Tibial artery (tissue), 4 donors: ENCODE measurements at regions not wholly inside any gene's neighbourhood (a gene's known extent, or its start where the extent isn't known, plus 50 kb on each side); places are given as distances from the start of the nearest gene placed in this dataset.

Source experiments
- DNase-seq, 2 donors: peaks; one replicate each; pipeline ENCODE4 v3.0.0-alpha.2; 2019
- H3K27ac ChIP-seq, 2 donors: fragments of 200-600 bp; sonication (generic) in 1 of 2; 1 replicate in 1 of 2; 2 replicates in 1 of 2; pipeline ENCODE4 v1.5.1; 2018 to 2019; ENCODE audit warnings: mild to moderate bottlenecking in 1 of 2
- H3K27me3 ChIP-seq, 2 donors: fragments of 200-600 bp; sonication (generic) in 1 of 2; one replicate each; pipeline versions ENCODE4 v1.5.1 to v1.6.0; 2016 to 2019
- H3K36me3 ChIP-seq, 3 donors: fragments of 200-600 bp; sonication (generic) in 2 of 3; one replicate each; pipeline ENCODE4 v1.5.1; 2016 to 2019; ENCODE audit warnings: mild to moderate bottlenecking in 2 of 3
- H3K4me1 ChIP-seq, 4 donors: fragments of 200-600 bp; sonication (generic) in 2 of 4; 1 replicate in 3 of 4; 2 replicates in 1 of 4; pipeline ENCODE4 v1.5.1; 2016 to 2019
- H3K4me3 ChIP-seq, 2 donors: fragments of 200-600 bp; sonication (generic) in 1 of 2; 1 replicate in 1 of 2; 2 replicates in 1 of 2; pipeline ENCODE4 v1.5.1; 2018 to 2019; ENCODE audit warnings: mild to moderate bottlenecking in 2 of 2
- H3K9me3 ChIP-seq, 3 donors: fragments of 200-600 bp; sonication (generic) in 1 of 3; one replicate each; pipeline ENCODE4 v1.5.1; 2016 to 2019
- CTCF ChIP-seq, 2 experiments: fragments of 200-600 bp in 1 of 2; fragments of 450-650 bp in 1 of 2; IDR thresholded peaks; one replicate each; pipeline ENCODE4 v1.5.1; 2017 to 2019; ENCODE audit warnings: antibody characterized with exemption in 2 of 2, mild to moderate bottlenecking in 1 of 2, moderate library complexity in 1 of 2
- intact Hi-C: fragments of 100-400 bp; cut with DNase I; formaldehyde crosslinking; loops from one replicate; pipeline ENCODE4 v1.15.0; 2023; ENCODE audit warnings: low total_unique reads

DNA sequence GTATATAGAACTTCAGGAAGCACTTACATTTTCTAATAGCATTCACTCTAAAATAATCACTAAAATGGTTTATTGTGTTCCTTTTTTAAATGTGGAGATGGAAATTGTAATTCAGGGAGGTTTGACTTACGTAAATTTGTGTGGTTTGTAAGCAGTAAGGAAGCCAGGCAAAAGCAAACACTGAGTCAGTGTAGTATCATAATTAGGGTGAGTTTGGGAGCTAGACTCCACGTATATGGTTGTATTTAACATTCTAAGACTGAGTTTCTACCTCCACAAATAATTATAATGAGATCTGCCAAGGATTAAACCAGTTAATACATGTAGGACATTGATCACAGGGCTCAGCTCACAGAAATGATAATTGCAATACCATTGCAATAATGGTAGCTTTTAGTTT lies 425.5 kb downstream of the CBLN4 start:
- no peak overlapping the region for H3K27ac ChIP-seq
- intact Hi-C loops: no loop called here
- no peaks in the 10 kb centered on the region for H3K4me1 ChIP-seq
- no peaks in the 10 kb centered on the region for H3K27me3 ChIP-seq
- no peak overlapping the region for H3K4me3 ChIP-seq
- H3K36me3 ChIP-seq: no peaks in the 10 kb centered on the region
- DNase-seq: no peak
- TF ChIP-seq CTCF (IDR thresholded peaks at IDR 0.05): no peak
- H3K9me3 ChIP-seq: no peaks in the 10 kb centered on the region

GRCh38 chr20:55576981-55577380 lies 428.3 kb downstream of the CBLN4 start:
- no peaks in the 10 kb centered on the region for H3K36me3 ChIP-seq
- no peak overlapping the region for H3K4me3 ChIP-seq
- no peaks in the 10 kb centered on the region for H3K27me3 ChIP-seq
- no peak overlapping the region for H3K27ac ChIP-seq
- no peak for DNase-seq
- H3K4me1 ChIP-seq: no peaks in the 10 kb centered on the region
- TF ChIP-seq CTCF (IDR thresholded peaks at IDR 0.05): no peak
- no peaks in the 10 kb centered on the region for H3K9me3 ChIP-seq
- intact Hi-C loops: no loop called here

GRCh38 chr20:55569084-55569483 lies 436.2 kb downstream of the CBLN4 start:
- H3K9me3 ChIP-seq: no peaks in the 10 kb centered on the region
- no peak overlapping the region for H3K4me3 ChIP-seq
- no peak for DNase-seq
- no peaks in the 10 kb centered on the region for H3K27me3 ChIP-seq
- no peak for TF ChIP-seq CTCF (IDR thresholded peaks at IDR 0.05)
- no peaks in the 10 kb centered on the region for H3K4me1 ChIP-seq
- intact Hi-C loops: no loop called here
- no peaks in the 10 kb centered on the region for H3K36me3 ChIP-seq
- no peak overlapping the region for H3K27ac ChIP-seq

DNA sequence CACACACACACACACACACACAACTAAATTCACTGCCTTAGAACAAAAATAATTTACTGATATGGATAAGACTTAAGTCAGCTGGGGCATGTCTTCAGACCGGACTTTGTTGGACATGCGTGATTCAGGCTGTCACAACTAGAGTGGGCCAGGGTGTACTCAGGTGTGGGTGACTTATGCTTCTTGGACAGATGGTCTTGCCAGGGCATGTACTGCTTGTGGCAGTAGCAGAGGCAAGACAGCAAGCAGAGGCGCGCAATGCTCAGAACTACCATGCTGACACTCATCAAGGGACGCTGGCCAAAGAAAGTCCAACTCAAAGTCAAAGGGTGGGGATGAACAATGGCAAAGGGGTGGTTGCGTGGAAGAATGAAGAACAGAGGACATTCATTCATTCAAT lies 437.5 kb downstream of the CBLN4 start:
- intact Hi-C loops: no loop called here
- no peaks in the 10 kb centered on the region for H3K36me3 ChIP-seq
- H3K27me3 ChIP-seq: no peaks in the 10 kb centered on the region
- no peak overlapping the region for H3K27ac ChIP-seq
- no peaks in the 10 kb centered on the region for H3K9me3 ChIP-seq
- TF ChIP-seq CTCF (IDR thresholded peaks at IDR 0.05): no peak
- DNase-seq: no peak
- no peaks in the 10 kb centered on the region for H3K4me1 ChIP-seq
- no peak overlapping the region for H3K4me3 ChIP-seq

DNA sequence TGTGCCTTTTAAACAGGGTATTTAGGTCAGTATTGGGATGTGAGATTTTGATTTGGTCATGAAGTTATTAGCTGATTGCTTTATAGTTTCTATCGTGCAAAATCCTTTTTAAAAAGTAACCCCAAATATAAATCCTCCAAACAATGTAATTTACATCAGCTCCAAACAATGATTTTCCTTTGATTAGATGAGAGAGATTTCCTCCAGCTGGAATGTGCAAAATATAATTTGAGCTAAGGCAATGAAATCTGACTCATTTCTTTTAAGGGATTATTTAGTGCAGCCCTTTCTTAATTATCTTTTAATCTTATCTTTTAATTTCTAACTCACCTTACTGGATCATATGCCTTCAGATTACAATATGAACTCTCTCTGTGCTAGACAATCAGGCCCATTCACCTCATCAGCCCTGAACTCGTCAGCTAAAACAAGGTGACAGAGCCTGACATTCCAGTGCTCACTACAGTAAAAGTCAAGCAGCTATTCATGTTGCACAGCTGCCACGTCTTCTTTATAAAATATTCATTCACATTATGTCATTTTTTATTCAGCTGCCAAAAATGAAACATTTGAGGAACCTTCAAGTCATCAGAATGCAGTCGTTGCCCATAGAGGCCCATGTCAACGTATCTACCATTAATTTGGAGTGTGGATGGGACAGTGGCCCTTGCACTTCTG lies 440.1 kb downstream of the CBLN4 start:
- intact Hi-C loops: no loop called here
- no peaks in the 10 kb centered on the region for H3K27me3 ChIP-seq
- TF ChIP-seq CTCF (IDR thresholded peaks at IDR 0.05): no peak
- no peak overlapping the region for H3K27ac ChIP-seq
- no peak overlapping the region for H3K4me3 ChIP-seq
- DNase-seq: no peak
- no peaks in the 10 kb centered on the region for H3K9me3 ChIP-seq
- H3K36me3 ChIP-seq: no peaks in the 10 kb centered on the region
- no peaks in the 10 kb centered on the region for H3K4me1 ChIP-seq

DNA sequence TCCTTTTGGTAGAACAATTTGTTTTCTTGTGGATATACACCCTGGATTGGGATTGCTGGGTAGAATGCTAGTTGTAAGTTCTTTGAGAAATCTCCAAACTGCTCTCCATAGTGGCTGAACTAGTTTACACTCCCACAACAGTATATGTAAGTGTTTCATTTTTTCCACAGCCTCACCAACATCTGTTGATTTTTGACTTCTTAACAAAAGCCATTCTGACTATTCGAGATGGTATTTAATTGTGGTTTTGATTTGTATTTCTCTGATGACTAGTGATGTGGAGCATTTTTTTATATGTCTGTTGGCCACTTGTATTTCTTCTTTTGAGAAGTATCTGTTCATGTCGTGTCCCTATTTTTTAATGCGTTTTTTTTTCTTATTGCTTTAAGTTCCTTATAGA lies 444.1 kb downstream of the CBLN4 start:
- no peaks in the 10 kb centered on the region for H3K9me3 ChIP-seq

More for the DNA sequence above, 444.1 kb downstream of the CBLN4 start:
- TF ChIP-seq CTCF (IDR thresholded peaks at IDR 0.05): no peak
- intact Hi-C loops: no loop called here
- no peak overlapping the region for H3K4me3 ChIP-seq
- no peaks in the 10 kb centered on the region for H3K4me1 ChIP-seq
- H3K27me3 ChIP-seq: no peaks in the 10 kb centered on the region
- H3K36me3 ChIP-seq: no peaks in the 10 kb centered on the region
- no peak overlapping the region for H3K27ac ChIP-seq
- no peak for DNase-seq
